KBM-7 (cell line): ENCODE measurements at regions not wholly inside any gene's neighbourhood (a gene's known extent, or its start where the extent isn't known, plus 50 kb on each side); places are given as distances from the start of the nearest gene placed in this dataset.

Source experiments
- DNase-seq: peaks from one replicate; pipeline ENCODE4 v3.0.0-alpha.2; 2015
- in situ Hi-C: fragments of 300-500 bp; cut with MboI; formaldehyde crosslinking; loops from 2 replicates; pipeline ENCODE4 v1.14.3; 2020; ENCODE audit warnings: low sequenced_read_pairs, low pct_unique_long_range_greater_than_20kb, mixed read lengths

GRCh38 chr20:24755411-24755922 lies 193.6 kb upstream of the CST7 start:
- in situ Hi-C loops = no loop called here
- no peak for DNase-seq

- in situ Hi-C loops = no loop called here
- no peak for DNase-seq
These were observed 192.6 kb upstream of the CST7 start for GRCh38 chr20:24756292-24757025.

GRCh38 chr20:24761220-24762065 lies 187.6 kb upstream of the CST7 start:
- no peak for DNase-seq
- in situ Hi-C loops = no loop called here

GRCh38 chr20:24762371-24762770 lies 186.7 kb upstream of the CST7 start:
- no peak for DNase-seq
- in situ Hi-C loops = no loop called here

GRCh38 chr20:24762791-24763350 lies 186.2 kb upstream of the CST7 start:
- no peak for DNase-seq
- in situ Hi-C loops = no loop called here

GRCh38 chr20:24763386-24764026 lies 185.6 kb upstream of the CST7 start:
- no peak for DNase-seq
- in situ Hi-C loops = no loop called here

GRCh38 chr20:24764027-24764793 lies 184.9 kb upstream of the CST7 start:
- in situ Hi-C loops = no loop called here
- no peak for DNase-seq

GRCh38 chr20:24764794-24765202 lies 184.3 kb upstream of the CST7 start:
- in situ Hi-C loops = no loop called here

GRCh38 chr20:24765316-24766142 lies 183.5 kb upstream of the CST7 start:
- no peak for DNase-seq
- in situ Hi-C loops = no loop called here

More at GRCh38 chr20:24764794-24765202, 184.3 kb upstream of the CST7 start:
- DNase-seq = no peak

- DNase-seq = no peak
- in situ Hi-C loops = no loop called here
These were observed 182.9 kb upstream of the CST7 start for GRCh38 chr20:24766143-24766527.

GRCh38 chr20:24766826-24767622 lies 182.0 kb upstream of the CST7 start:
- DNase-seq = no peak
- in situ Hi-C loops = no loop called here

- in situ Hi-C loops = no loop called here
These were observed 181.4 kb upstream of the CST7 start for GRCh38 chr20:24767623-24768100.

GRCh38 chr20:24768201-24768636 lies 180.8 kb upstream of the CST7 start:
- DNase-seq = no peak
- in situ Hi-C loops = no loop called here

More at GRCh38 chr20:24767623-24768100, 181.4 kb upstream of the CST7 start:
- no peak for DNase-seq

GRCh38 chr20:24768713-24769601 lies 180.1 kb upstream of the CST7 start:
- in situ Hi-C loops = no loop called here
- no peak for DNase-seq

GRCh38 chr20:24769878-24770627 lies 179.0 kb upstream of the CST7 start:
- DNase-seq = no peak
- in situ Hi-C loops = no loop called here
